Tibial nerve (tissue), 4 donors: ENCODE measurements at regions not wholly inside any gene's neighbourhood (a gene's known extent, or its start where the extent isn't known, plus 50 kb on each side); places are given as distances from the start of the nearest gene placed in this dataset.

ENCODE experiments used
- CTCF ChIP-seq, 5 experiments: fragments of 200-600 bp in 3 of 5; fragments of 450-650 bp in 2 of 5; sonication (generic) in 3 of 5; IDR thresholded peaks; one replicate each; pipeline ENCODE4 v1.5.1; 2016 to 2019; ENCODE audit warnings: antibody characterized with exemption in 5 of 5, mild to moderate bottlenecking in 3 of 5, moderate library complexity in 2 of 5
- EP300 ChIP-seq, 2 donors: sonication (generic); formaldehyde crosslinking; IDR thresholded peaks; one replicate each; pipeline ENCODE4 v1.6.1; 2017; ENCODE audit warnings: antibody characterized with exemption in 2 of 2, mild to moderate bottlenecking in 1 of 2
- POLR2A ChIP-seq, 2 donors: fragments of 450-650 bp; IDR thresholded peaks; one replicate each; pipeline ENCODE4 v1.6.1; 2017; ENCODE audit warnings: antibody characterized with exemption in 2 of 2, mild to moderate bottlenecking in 2 of 2, moderate library complexity in 2 of 2

GRCh38 chr12:9367828-9368227, 159.6 kb upstream of the PZP start:
- TF ChIP-seq POLR2A (IDR thresholded peaks at IDR 0.05) (no peak), CTCF (IDR thresholded peaks at IDR 0.05) (no peak), EP300 (IDR thresholded peaks at IDR 0.05) (no peak)
